Effector memory CD4-positive, alpha-beta T cell (primary cell): ENCODE measurements at regions not wholly inside any gene's neighbourhood (a gene's known extent, or its start where the extent isn't known, plus 50 kb on each side); places are given as distances from the start of the nearest gene placed in this dataset.

ENCODE experiments used
- DNase-seq, 3 donors: peaks; one replicate each; pipeline ENCODE4 v3.0.0-alpha.2; 2020
- H3K27ac ChIP-seq: 2 replicates; pipeline ENCODE4 v1.7.0; 2013; ENCODE audit warnings: mild to moderate bottlenecking, low read length, moderate library complexity; ENCODE audit not compliant: insufficient read depth, poor library complexity, severe bottlenecking
- H3K27me3 ChIP-seq: replicated peaks from 2 replicates; pipeline ENCODE4 v1.7.0; 2013; ENCODE audit warnings: mild to moderate bottlenecking, low read length; ENCODE audit not compliant: insufficient read depth, control insufficient read depth, poor library complexity, severe bottlenecking
- H3K36me3 ChIP-seq: 2 replicates; pipeline ENCODE4 v1.7.0; 2013; ENCODE audit warnings: mild to moderate bottlenecking, low read length, moderate library complexity; ENCODE audit not compliant: control insufficient read depth, insufficient read depth
- H3K4me1 ChIP-seq: 2 replicates; pipeline ENCODE4 v1.7.0; 2013; ENCODE audit warnings: low read length, mild to moderate bottlenecking; ENCODE audit not compliant: control insufficient read depth, insufficient read depth, poor library complexity, severe bottlenecking
- H3K4me3 ChIP-seq: 2 replicates; pipeline ENCODE4 v1.7.0; 2013; ENCODE audit warnings: low read length, low read depth, mild to moderate bottlenecking; ENCODE audit not compliant: insufficient read depth, poor library complexity, severe bottlenecking
- H3K9me3 ChIP-seq: 2 replicates; pipeline ENCODE4 v1.7.0; 2013; ENCODE audit warnings: mild to moderate bottlenecking, low read length, moderate library complexity; ENCODE audit not compliant: control insufficient read depth

- no peak overlapping the region for H3K27ac ChIP-seq
- no peak for DNase-seq
- no peaks in the 10 kb centered on the region for H3K27me3 ChIP-seq
- H3K4me3 ChIP-seq, result no peak overlapping the region
- no peaks in the 10 kb centered on the region for H3K9me3 ChIP-seq
- no peaks in the 10 kb centered on the region for H3K4me1 ChIP-seq
- no peaks in the 10 kb centered on the region for H3K36me3 ChIP-seq
Measured at GRCh38 chr4:129908117-129908516, 812.2 kb downstream of the C4orf33 start.

- no peak for DNase-seq
- no peaks in the 10 kb centered on the region for H3K27me3 ChIP-seq
- H3K36me3 ChIP-seq, result no peaks in the 10 kb centered on the region
- no peak overlapping the region for H3K27ac ChIP-seq
- no peak overlapping the region for H3K4me3 ChIP-seq
- no peaks in the 10 kb centered on the region for H3K9me3 ChIP-seq
- H3K4me1 ChIP-seq, result no peaks in the 10 kb centered on the region
Measured at GRCh38 chr4:129916991-129917390, 821.0 kb downstream of the C4orf33 start.

- H3K27ac ChIP-seq, result no peak overlapping the region
- no peaks in the 10 kb centered on the region for H3K27me3 ChIP-seq
- H3K36me3 ChIP-seq, result no peaks in the 10 kb centered on the region
- H3K4me3 ChIP-seq, result no peak overlapping the region
- H3K9me3 ChIP-seq, result no peaks in the 10 kb centered on the region
- no peak for DNase-seq
- no peaks in the 10 kb centered on the region for H3K4me1 ChIP-seq
Measured at GRCh38 chr4:129917651-129918050, 821.7 kb downstream of the C4orf33 start.

- Histone ChIP-seq H3K4me3 (no peak overlapping the region), H3K36me3 (no peaks in the 10 kb centered on the region), H3K4me1 (no peaks in the 10 kb centered on the region), H3K27ac (no peak overlapping the region), H3K9me3 (no peaks in the 10 kb centered on the region), H3K27me3 (no peaks in the 10 kb centered on the region)
- DNase-seq, result no peak
Measured at GRCh38 chr4:129926936-129927335, 831.0 kb downstream of the C4orf33 start.

GRCh38 chr4:129929052-129929451 lies 833.1 kb downstream of the C4orf33 start:
- Histone ChIP-seq H3K9me3 (no peaks in the 10 kb centered on the region), H3K27ac (no peak overlapping the region), H3K27me3 (no peaks in the 10 kb centered on the region), H3K4me1 (no peaks in the 10 kb centered on the region), H3K4me3 (no peak overlapping the region), H3K36me3 (no peaks in the 10 kb centered on the region)
- no peak for DNase-seq

- Histone ChIP-seq H3K4me1 (no peaks in the 10 kb centered on the region), H3K4me3 (no peak overlapping the region), H3K27me3 (no peaks in the 10 kb centered on the region), H3K9me3 (no peaks in the 10 kb centered on the region), H3K36me3 (no peaks in the 10 kb centered on the region), H3K27ac (no peak overlapping the region)
- DNase-seq, result no peak
Measured at GRCh38 chr4:129929984-129930383, 834.0 kb downstream of the C4orf33 start.

GRCh38 chr4:129950217-129950616 lies 854.3 kb downstream of the C4orf33 start:
- Histone ChIP-seq H3K4me1 (no peaks in the 10 kb centered on the region), H3K9me3 (no peaks in the 10 kb centered on the region), H3K4me3 (no peak overlapping the region), H3K27me3 (no peaks in the 10 kb centered on the region), H3K27ac (no peak overlapping the region), H3K36me3 (no peaks in the 10 kb centered on the region)
- no peak for DNase-seq

- H3K4me1 ChIP-seq, result no peaks in the 10 kb centered on the region
- no peaks in the 10 kb centered on the region for H3K9me3 ChIP-seq
Measured at GRCh38 chr4:129966175-129966574, 870.2 kb downstream of the C4orf33 start.

GRCh38 chr4:129968366-129968765 lies 872.4 kb downstream of the C4orf33 start:
- Histone ChIP-seq H3K27ac (no peak overlapping the region), H3K9me3 (no peaks in the 10 kb centered on the region), H3K4me3 (no peak overlapping the region), H3K27me3 (no peaks in the 10 kb centered on the region), H3K36me3 (no peaks in the 10 kb centered on the region), H3K4me1 (no peaks in the 10 kb centered on the region)
- DNase-seq, result no peak

More at GRCh38 chr4:129966175-129966574, 870.2 kb downstream of the C4orf33 start:
- no peak overlapping the region for H3K4me3 ChIP-seq
- no peak overlapping the region for H3K27ac ChIP-seq
- no peak for DNase-seq
- H3K36me3 ChIP-seq, result no peaks in the 10 kb centered on the region
- H3K27me3 ChIP-seq, result no peaks in the 10 kb centered on the region

GRCh38 chr4:129968778-129969177 lies 872.8 kb downstream of the C4orf33 start:
- Histone ChIP-seq H3K4me1 (no peaks in the 10 kb centered on the region), H3K27ac (no peak overlapping the region), H3K4me3 (no peak overlapping the region), H3K27me3 (no peaks in the 10 kb centered on the region), H3K36me3 (no peaks in the 10 kb centered on the region), H3K9me3 (no peaks in the 10 kb centered on the region)
- DNase-seq, result no peak

- no peak overlapping the region for H3K4me3 ChIP-seq
- H3K27ac ChIP-seq, result no peak overlapping the region
- no peaks in the 10 kb centered on the region for H3K27me3 ChIP-seq
- no peak for DNase-seq
- no peaks in the 10 kb centered on the region for H3K9me3 ChIP-seq
- no peaks in the 10 kb centered on the region for H3K4me1 ChIP-seq
- no peaks in the 10 kb centered on the region for H3K36me3 ChIP-seq
Measured at GRCh38 chr4:129970801-129971200, 874.8 kb downstream of the C4orf33 start.
